ENCODE measurements at regions not wholly inside any gene's neighbourhood (a gene's known extent, or its start where the extent isn't known, plus 50 kb on each side); places are given as distances from the start of the nearest gene placed in this dataset.

- TF ChIP-seq CTCF (IDR thresholded peaks at IDR 0.05) (no peak), POLR2A (IDR thresholded peaks at IDR 0.05) (no peak)
Measured at GRCh38 chr6:98067375-98067774, 767.0 kb upstream of the POU3F2 start.
